ENCODE measurements at regions not wholly inside any gene's neighbourhood (a gene's known extent, or its start where the extent isn't known, plus 50 kb on each side); places are given as distances from the start of the nearest gene placed in this dataset.
"Not testable (repeated sequence)": the region's sequence is repeated elsewhere in the genome, so short reads cannot be mapped to it uniquely, and the experiment has no call there.

DNA sequence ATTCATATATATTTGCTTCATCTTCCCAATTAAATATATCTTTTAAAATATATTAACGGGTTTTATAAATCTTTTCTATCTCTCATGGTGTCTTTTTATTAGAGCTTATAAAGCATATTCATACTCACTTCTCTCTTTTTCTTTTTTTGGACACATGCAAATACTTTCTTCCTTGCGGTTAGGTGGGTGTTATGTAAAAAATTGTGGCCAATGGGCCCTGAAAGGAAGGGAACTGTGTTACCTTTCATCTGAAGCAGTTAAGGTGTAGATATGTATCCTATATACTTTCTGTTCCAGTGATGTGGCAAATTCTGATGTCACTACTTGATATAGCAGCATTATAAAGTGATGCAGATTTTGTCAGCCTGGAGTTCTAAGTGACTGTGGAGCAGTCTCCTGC lies 714.5 kb downstream of the PLCL1 start:
- no peak overlapping the region for H3K9ac ChIP-seq (ENCODE audit: low read length)
- no CpG with 5 or more reads among the region's 2 CpGs for WGBS (ENCODE audit: insufficient coverage)
- DNase-seq (no peak), ATAC-seq (ENCODE audit: low read depth) (no peak)
- TF ChIP-seq, protein P1, sequence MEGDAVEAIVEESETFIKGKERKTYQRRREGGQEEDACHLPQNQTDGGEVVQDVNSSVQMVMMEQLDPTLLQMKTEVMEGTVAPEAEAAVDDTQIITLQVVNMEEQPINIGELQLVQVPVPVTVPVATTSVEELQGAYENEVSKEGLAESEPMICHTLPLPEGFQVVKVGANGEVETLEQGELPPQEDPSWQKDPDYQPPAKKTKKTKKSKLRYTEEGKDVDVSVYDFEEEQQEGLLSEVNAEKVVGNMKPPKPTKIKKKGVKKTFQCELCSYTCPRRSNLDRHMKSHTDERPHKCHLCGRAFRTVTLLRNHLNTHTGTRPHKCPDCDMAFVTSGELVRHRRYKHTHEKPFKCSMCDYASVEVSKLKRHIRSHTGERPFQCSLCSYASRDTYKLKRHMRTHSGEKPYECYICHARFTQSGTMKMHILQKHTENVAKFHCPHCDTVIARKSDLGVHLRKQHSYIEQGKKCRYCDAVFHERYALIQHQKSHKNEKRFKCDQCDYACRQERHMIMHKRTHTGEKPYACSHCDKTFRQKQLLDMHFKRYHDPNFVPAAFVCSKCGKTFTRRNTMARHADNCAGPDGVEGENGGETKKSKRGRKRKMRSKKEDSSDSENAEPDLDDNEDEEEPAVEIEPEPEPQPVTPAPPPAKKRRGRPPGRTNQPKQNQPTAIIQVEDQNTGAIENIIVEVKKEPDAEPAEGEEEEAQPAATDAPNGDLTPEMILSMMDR (IDR thresholded peaks at IDR 0.05), result no peak
- no peak for TF ChIP-seq EZH2 (IDR thresholded peaks at IDR 0.05; ENCODE audit: borderline replicate concordance, insufficient read depth, low read depth, low read length, poor library complexity, severe bottlenecking)
- no peaks in the 10 kb centered on the region for H3K4me1 ChIP-seq (ENCODE audit: control insufficient read depth in 2 of 2, insufficient read depth in 2 of 2, low read length in 2 of 2)
- H3K27ac ChIP-seq (ENCODE audit: low read length in 2 of 2), result no peak overlapping the region
- H3K4me3 Mint-ChIP-seq, result no peak overlapping the region
- no peaks in the 10 kb centered on the region for H3K9me3 ChIP-seq (ENCODE audit: control extremely low read depth in 1 of 3, control insufficient read depth in 2 of 3, insufficient read depth in 1 of 3, low read length in 2 of 3)
- H3K4me2 ChIP-seq (replicated peaks; ENCODE audit: low read depth, low read length, poor library complexity, severe bottlenecking), result no peak overlapping the region
- CTCF ChIA-PET, result no interaction called here
- H3K4me1 Mint-ChIP-seq, result peaks cover 3% of the 10 kb centered on the region
- intact Hi-C loops (cut with micrococcal nuclease), result no loop called here
- no peak overlapping the region for H3K4me3 ChIP-seq (ENCODE audit: control extremely low read depth in 1 of 5, extremely low read depth in 1 of 5, insufficient read depth in 1 of 5, low read depth in 2 of 5, low read length in 4 of 5)
- H3K36me3 ChIP-seq (replicated peaks in 1 of 2; ENCODE audit: control extremely low read depth in 1 of 2, control insufficient read depth in 1 of 2, extremely low read depth in 1 of 2, insufficient read depth in 2 of 2, low read length in 1 of 2), result no peaks in the 10 kb centered on the region
- H3K9me3 Mint-ChIP-seq (ENCODE audit: insufficient read depth), result no peaks in the 10 kb centered on the region
- H2AFZ ChIP-seq (ENCODE audit: insufficient read depth, low read depth, low read length, poor library complexity, severe bottlenecking), result no peak overlapping the region
- no peaks in the 10 kb centered on the region for H3K79me2 ChIP-seq (ENCODE audit: control insufficient read depth, insufficient read depth, low read length)
- POLR2A ChIA-PET, result no interaction called here
- H3K27me3 ChIP-seq (replicated peaks in 1 of 4; ENCODE audit: control extremely low read depth in 1 of 4, control insufficient read depth in 3 of 4, insufficient read depth in 4 of 4, low read length in 3 of 4), result no peaks in the 10 kb centered on the region
- no peaks in the 10 kb centered on the region for H4K20me1 ChIP-seq (ENCODE audit: control insufficient read depth, insufficient read depth, low read length, poor library complexity, severe bottlenecking)
- H3K27me3 Mint-ChIP-seq, result no peaks in the 10 kb centered on the region
- H3K27ac Mint-ChIP-seq, result no peak overlapping the region

DNA sequence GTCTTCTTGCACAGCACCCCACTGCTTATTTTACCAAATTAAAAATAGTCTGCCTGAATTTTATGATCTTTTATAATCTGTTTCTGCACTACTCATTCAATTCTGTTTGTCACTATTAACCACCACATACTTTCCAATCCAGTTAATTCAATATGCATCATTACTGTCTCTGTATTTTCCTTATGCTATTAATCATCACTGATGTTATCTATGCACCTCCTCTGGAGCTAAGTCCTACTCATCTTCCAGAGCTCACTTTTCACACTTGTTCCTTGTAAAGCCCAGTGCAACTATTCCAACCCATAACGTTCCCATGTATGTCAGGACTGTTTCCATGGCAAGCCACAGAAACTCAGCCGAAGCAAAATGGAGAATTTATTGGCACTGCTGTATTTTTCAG lies 713.6 kb downstream of the PLCL1 start:
- WGBS (ENCODE audit: insufficient coverage), result 80% methylated on average over 2 of the region's 2 CpGs
- DNase-seq (no peak), ATAC-seq (ENCODE audit: low read depth) (no peak)
- no peak overlapping the region for H2AFZ ChIP-seq (ENCODE audit: insufficient read depth, low read depth, low read length, poor library complexity, severe bottlenecking)
- H3K79me2 ChIP-seq (ENCODE audit: control insufficient read depth, insufficient read depth, low read length), result no peaks in the 10 kb centered on the region
- no peak overlapping the region for H3K4me3 Mint-ChIP-seq
- H3K9ac ChIP-seq (ENCODE audit: low read length), result no peak overlapping the region
- H3K4me2 ChIP-seq (replicated peaks; ENCODE audit: low read depth, low read length, poor library complexity, severe bottlenecking), result no peak overlapping the region
- TF ChIP-seq, protein P1 (IDR thresholded peaks at IDR 0.05), result no peak
- no peak overlapping the region for H3K27ac ChIP-seq (ENCODE audit: low read length in 2 of 2)
- no peak overlapping the region for H3K4me3 ChIP-seq (ENCODE audit: control extremely low read depth in 1 of 5, extremely low read depth in 1 of 5, insufficient read depth in 1 of 5, low read depth in 2 of 5, low read length in 4 of 5)
- no peaks in the 10 kb centered on the region for H3K4me1 ChIP-seq (ENCODE audit: control insufficient read depth in 2 of 2, insufficient read depth in 2 of 2, low read length in 2 of 2)
- H3K9me3 ChIP-seq (ENCODE audit: control extremely low read depth in 1 of 3, control insufficient read depth in 2 of 3, insufficient read depth in 1 of 3, low read length in 2 of 3), result no peaks in the 10 kb centered on the region
- no peaks in the 10 kb centered on the region for H3K9me3 Mint-ChIP-seq (ENCODE audit: insufficient read depth)
- no peaks in the 10 kb centered on the region for H3K27me3 ChIP-seq (replicated peaks in 1 of 4; ENCODE audit: control extremely low read depth in 1 of 4, control insufficient read depth in 3 of 4, insufficient read depth in 4 of 4, low read length in 3 of 4)
- H3K27me3 Mint-ChIP-seq, result no peaks in the 10 kb centered on the region
- no peak overlapping the region for H3K27ac Mint-ChIP-seq
- no peaks in the 10 kb centered on the region for H3K36me3 ChIP-seq (replicated peaks in 1 of 2; ENCODE audit: control extremely low read depth in 1 of 2, control insufficient read depth in 1 of 2, extremely low read depth in 1 of 2, insufficient read depth in 2 of 2, low read length in 1 of 2)
- peaks cover 3% of the 10 kb centered on the region for H3K4me1 Mint-ChIP-seq
- CTCF ChIA-PET, result no interaction called here
- H4K20me1 ChIP-seq (ENCODE audit: control insufficient read depth, insufficient read depth, low read length, poor library complexity, severe bottlenecking), result no peaks in the 10 kb centered on the region
- POLR2A ChIA-PET, result no interaction called here
- intact Hi-C loops (cut with micrococcal nuclease), result no loop called here

DNA sequence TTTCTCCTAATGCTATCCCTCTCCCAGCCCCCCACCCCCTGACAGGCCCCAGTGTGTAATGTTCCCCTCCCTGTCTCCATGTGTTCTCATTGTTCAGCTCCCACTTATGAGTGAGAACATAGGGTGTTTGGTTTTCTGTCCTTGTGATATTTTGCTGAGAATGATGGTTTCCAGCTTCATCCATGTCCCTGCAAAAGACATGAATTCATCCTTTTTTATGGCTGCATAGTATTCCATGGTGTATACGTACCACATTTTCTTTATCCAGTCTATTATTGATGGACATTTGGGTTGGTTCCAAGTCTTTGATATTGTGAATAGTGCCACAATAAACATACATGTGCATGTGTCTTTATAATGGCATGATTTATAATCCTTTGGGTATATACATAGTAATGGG lies 704.2 kb downstream of the PLCL1 start:
- H3K4me3 Mint-ChIP-seq; H2AFZ ChIP-seq (ENCODE audit: insufficient read depth, low read depth, low read length, poor library complexity, severe bottlenecking); H3K4me3 ChIP-seq (ENCODE audit: control extremely low read depth in 1 of 5, extremely low read depth in 1 of 5, insufficient read depth in 1 of 5, low read depth in 2 of 5, low read length in 4 of 5); H4K20me1 ChIP-seq (ENCODE audit: control insufficient read depth, insufficient read depth, low read length, poor library complexity, severe bottlenecking); H3K27me3 ChIP-seq (replicated peaks in 1 of 4; ENCODE audit: control extremely low read depth in 1 of 4, control insufficient read depth in 3 of 4, insufficient read depth in 4 of 4, low read length in 3 of 4); H3K4me1 Mint-ChIP-seq; H3K9ac ChIP-seq (ENCODE audit: low read length); H3K4me2 ChIP-seq (replicated peaks; ENCODE audit: low read depth, low read length, poor library complexity, severe bottlenecking); intact Hi-C loops (cut with micrococcal nuclease); H3K27ac Mint-ChIP-seq; ATAC-seq (ENCODE audit: low read depth); CTCF ChIA-PET; H3K9me3 ChIP-seq (ENCODE audit: control extremely low read depth in 1 of 3, control insufficient read depth in 2 of 3, insufficient read depth in 1 of 3, low read length in 2 of 3); H3K27me3 Mint-ChIP-seq; H3K79me2 ChIP-seq (ENCODE audit: control insufficient read depth, insufficient read depth, low read length); H3K27ac ChIP-seq (ENCODE audit: low read length in 2 of 2); H3K4me1 ChIP-seq (ENCODE audit: control insufficient read depth in 2 of 2, insufficient read depth in 2 of 2, low read length in 2 of 2); POLR2A ChIA-PET; H3K9me3 Mint-ChIP-seq (ENCODE audit: insufficient read depth); DNase-seq; H3K36me3 ChIP-seq (replicated peaks in 1 of 2; ENCODE audit: control extremely low read depth in 1 of 2, control insufficient read depth in 1 of 2, extremely low read depth in 1 of 2, insufficient read depth in 2 of 2, low read length in 1 of 2): not testable (repeated sequence)
- no CpG with 5 or more reads among the region's 1 CpG for WGBS (ENCODE audit: insufficient coverage)
